Right cardiac atrium (tissue), 5 donors: ENCODE measurements at regions not wholly inside any gene's neighbourhood (a gene's known extent, or its start where the extent isn't known, plus 50 kb on each side); places are given as distances from the start of the nearest gene placed in this dataset.

Source experiments
- ATAC-seq, 2 donors: fragments of 200-7000 bp; cut with Tn5 transposase; one replicate each; pipeline versions ENCODE4 v1.8.0 to v1.9.1; 2020; ENCODE audit warnings: moderate library complexity in 2 of 2, mild to moderate bottlenecking in 1 of 2
- DNase-seq, 3 donors: peaks; one replicate each; pipeline ENCODE4 v3.0.0-alpha.2; 2020
- H3K27ac ChIP-seq: one replicate; pipeline ENCODE4 v1.5.1; 2013; ENCODE audit warnings: mild to moderate bottlenecking, low read length, control low read depth, moderate library complexity
- H3K27me3 ChIP-seq: one replicate; pipeline ENCODE4 v1.6.1; 2013; ENCODE audit not compliant: control insufficient read depth, insufficient read depth
- H3K4me1 ChIP-seq: one replicate; pipeline ENCODE4 v1.6.1; 2013; ENCODE audit warnings: low read length; ENCODE audit not compliant: control insufficient read depth, insufficient read depth
- H3K4me3 ChIP-seq: one replicate; pipeline ENCODE4 v1.5.1; 2013; ENCODE audit warnings: low read length, control low read depth
- H3K9me3 ChIP-seq: one replicate; pipeline ENCODE4 v1.6.1; 2013; ENCODE audit warnings: low read length; ENCODE audit not compliant: control insufficient read depth
- WGBS: extraction: QIAGEN DNeasy Blood & Tissue Kit; methylation state at CpG from one replicate; pipeline ENCODE4 v1.1.7; 2013; 5-methylcytosine and 5-hydroxymethylcytosine counted together
- intact Hi-C, 4 donors: fragments of 100-400 bp; cut with DNase I; formaldehyde crosslinking; loops; one replicate each; pipeline versions ENCODE4 v1.11.0 to v1.14.0; 2022 to 2023
- donor health status: healthy with polysubstance abuse.
- donor health status: DM: no; HTN: yes; CAD: no.
- donor health status: DM: no; HTN: no; CAD: no.
- donor health status: DM: no; HTN: yes; CAD: no; lungs with severe emphysema.
- donor health status: DM: yes; HTN: yes; CAD: no.

DNA sequence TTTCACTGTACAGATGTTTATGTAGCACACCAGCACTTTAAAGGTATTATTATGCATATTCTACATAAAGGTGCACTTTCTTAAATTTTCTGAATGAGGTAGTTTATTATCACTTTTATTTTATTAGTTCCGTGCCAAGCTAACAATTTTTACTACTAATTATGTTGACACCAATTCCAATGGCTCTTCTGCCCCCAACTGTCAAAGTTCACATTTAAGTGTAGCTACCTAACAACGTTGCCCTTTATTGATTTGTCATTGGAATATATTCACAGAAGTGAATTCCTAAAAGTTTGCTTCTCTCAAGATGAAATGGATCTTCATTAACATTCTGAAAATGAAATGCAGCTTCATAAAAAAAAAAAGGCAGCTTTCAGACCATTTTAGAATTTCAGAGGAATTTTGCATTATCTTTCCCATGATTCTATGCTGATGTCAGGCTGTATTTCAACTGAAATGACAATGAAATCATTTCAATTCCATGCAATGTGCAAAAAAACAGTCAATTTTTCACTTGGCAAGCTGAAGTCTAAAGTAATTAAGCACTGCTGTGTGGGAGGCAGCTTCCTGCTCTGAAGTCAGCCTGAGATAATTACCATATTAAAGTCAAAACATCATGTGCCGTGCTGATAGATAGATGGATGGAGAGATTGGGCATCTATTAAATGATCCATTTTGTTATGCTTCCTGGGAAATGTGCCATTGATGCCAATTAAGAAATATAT is 229.2 kb downstream of the TTLL7 start:
- no peak for DNase-seq
- intact Hi-C loops, result no loop called here
- no peaks in the 10 kb centered on the region for H3K4me1 ChIP-seq
- ATAC-seq, result no peak
- H3K27ac ChIP-seq, result no peak overlapping the region
- 46% methylated on average over 3 of the region's 3 CpGs for WGBS
- no peak overlapping the region for H3K4me3 ChIP-seq
- no peaks in the 10 kb centered on the region for H3K27me3 ChIP-seq
- H3K9me3 ChIP-seq, result no peaks in the 10 kb centered on the region

GRCh38 chr1:83769072-83769471 is 229.9 kb downstream of the TTLL7 start:
- ATAC-seq (no peak), DNase-seq (no peak)
- no peaks in the 10 kb centered on the region for H3K4me1 ChIP-seq
- H3K4me3 ChIP-seq, result no peak overlapping the region
- no peaks in the 10 kb centered on the region for H3K27me3 ChIP-seq
- WGBS, result 74% methylated on average over 3 of the region's 3 CpGs
- intact Hi-C loops, result no loop called here
- H3K9me3 ChIP-seq, result no peaks in the 10 kb centered on the region
- H3K27ac ChIP-seq, result no peak overlapping the region

DNA sequence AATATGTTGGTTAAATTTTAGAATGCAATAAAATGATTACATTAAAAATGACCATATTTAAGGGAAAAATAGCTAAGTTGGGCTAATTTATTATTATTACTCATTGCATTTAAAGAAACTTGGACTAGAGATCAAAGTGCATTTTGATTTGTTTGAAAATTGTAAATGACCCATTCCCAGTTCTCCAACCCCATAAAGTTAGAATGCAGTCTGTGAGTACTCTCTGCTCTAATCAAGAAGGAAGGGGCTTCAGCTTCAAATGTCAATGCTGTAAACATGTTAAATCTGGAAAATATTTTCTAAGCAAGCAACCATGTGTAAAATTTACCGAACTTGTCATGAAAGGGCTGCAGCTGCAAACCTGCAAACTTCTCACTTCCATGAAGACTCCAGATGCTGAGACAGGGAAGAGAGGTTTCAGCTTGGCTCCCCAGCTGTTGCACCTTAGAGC is 232.7 kb downstream of the TTLL7 start:
- intact Hi-C loops, result no loop called here
- no peaks in the 10 kb centered on the region for H3K4me1 ChIP-seq
- WGBS, result 77% methylated on average over 1 of the region's 1 CpG
- DNase-seq (no peak), ATAC-seq (no peak)
- H3K9me3 ChIP-seq, result no peaks in the 10 kb centered on the region
- no peaks in the 10 kb centered on the region for H3K27me3 ChIP-seq
- no peak overlapping the region for H3K4me3 ChIP-seq
- no peak overlapping the region for H3K27ac ChIP-seq

DNA sequence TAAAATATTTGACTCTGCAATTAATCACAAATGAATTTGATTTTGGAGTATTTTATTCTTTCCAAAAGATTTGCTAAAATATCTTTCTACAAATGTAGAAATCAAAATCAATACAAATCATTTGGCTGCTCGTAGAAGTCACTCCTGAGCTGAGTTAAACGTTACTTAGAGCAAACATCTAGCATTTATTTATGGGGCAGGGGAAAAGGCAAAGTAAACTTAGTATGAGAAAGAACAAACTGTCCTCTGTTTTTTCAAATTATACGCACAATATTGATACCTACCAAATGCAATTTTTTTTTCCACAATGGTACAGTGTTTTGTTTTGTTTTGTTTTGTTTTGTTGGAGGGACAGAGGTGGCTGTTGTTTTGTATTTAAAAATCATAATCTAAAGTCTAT is 233.8 kb downstream of the TTLL7 start:
- intact Hi-C loops, result no loop called here
- no peaks in the 10 kb centered on the region for H3K27me3 ChIP-seq
- ATAC-seq, result no peak

GRCh38 chr1:83764209-83764608 is 234.7 kb downstream of the TTLL7 start:
- Histone ChIP-seq H3K27ac (no peak overlapping the region), H3K4me1 (no peaks in the 10 kb centered on the region), H3K9me3 (no peaks in the 10 kb centered on the region), H3K27me3 (no peaks in the 10 kb centered on the region), H3K4me3 (no peak overlapping the region)
- intact Hi-C loops, result no loop called here
- ATAC-seq, result no peak
- DNase-seq, result no peak
- WGBS, result 86% methylated on average over 2 of the region's 2 CpGs

More for the DNA sequence above, 233.8 kb downstream of the TTLL7 start:
- H3K4me1 ChIP-seq, result no peaks in the 10 kb centered on the region
- no peak for DNase-seq
- H3K4me3 ChIP-seq, result no peak overlapping the region
- H3K9me3 ChIP-seq, result no peaks in the 10 kb centered on the region
- WGBS, result 93% methylated on average over 3 of the region's 3 CpGs
- H3K27ac ChIP-seq, result no peak overlapping the region

DNA sequence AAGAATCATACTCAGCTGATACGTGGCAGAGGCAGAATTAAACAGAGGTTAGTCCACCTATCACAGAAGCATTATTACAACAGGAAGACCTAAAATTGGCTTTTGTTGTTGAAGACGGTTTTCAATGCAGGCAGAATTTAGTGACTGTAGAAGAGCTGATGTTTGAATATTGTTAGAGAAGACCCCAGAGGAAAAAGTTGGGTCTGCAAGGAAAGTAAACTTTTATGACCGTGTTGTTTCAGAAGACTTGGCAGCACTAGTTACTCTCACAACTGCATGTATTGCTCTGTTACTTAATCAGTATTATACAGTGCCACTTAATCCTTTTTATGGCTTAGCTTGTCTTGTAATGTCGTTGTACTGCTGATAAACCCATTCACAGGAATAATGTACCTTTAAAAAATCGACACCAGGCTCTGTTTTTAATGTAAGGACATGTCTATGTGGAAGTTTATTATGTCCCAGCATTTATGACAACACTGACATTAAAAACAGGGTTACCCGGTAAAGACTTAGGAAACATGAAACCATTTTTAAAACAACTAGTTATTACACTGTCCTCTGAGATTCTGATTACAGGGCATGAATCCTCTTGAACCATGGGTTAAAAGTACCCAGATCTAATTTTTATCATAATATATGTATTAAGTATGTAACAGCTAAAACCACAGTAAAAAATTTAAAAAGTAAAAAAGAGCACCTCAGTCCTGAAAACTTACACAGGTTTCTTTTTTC is 235.4 kb downstream of the TTLL7 start:
- DNase-seq (no peak), ATAC-seq (no peak)
- Histone ChIP-seq H3K4me3 (no peak overlapping the region), H3K27ac (no peak overlapping the region), H3K4me1 (no peaks in the 10 kb centered on the region), H3K9me3 (no peaks in the 10 kb centered on the region), H3K27me3 (no peaks in the 10 kb centered on the region)
- 44% methylated on average over 6 of the region's 6 CpGs for WGBS
- intact Hi-C loops, result no loop called here

- H3K27me3 ChIP-seq, result no peaks in the 10 kb centered on the region
- intact Hi-C loops, result no loop called here
- no peak overlapping the region for H3K27ac ChIP-seq
- H3K9me3 ChIP-seq, result no peaks in the 10 kb centered on the region
- DNase-seq (no peak), ATAC-seq (no peak)
- no peaks in the 10 kb centered on the region for H3K4me1 ChIP-seq
- 83% methylated on average over 5 of the region's 5 CpGs for WGBS
- H3K4me3 ChIP-seq, result no peak overlapping the region
Observed at GRCh38 chr1:83762416-83762815, 236.5 kb downstream of the TTLL7 start.

DNA sequence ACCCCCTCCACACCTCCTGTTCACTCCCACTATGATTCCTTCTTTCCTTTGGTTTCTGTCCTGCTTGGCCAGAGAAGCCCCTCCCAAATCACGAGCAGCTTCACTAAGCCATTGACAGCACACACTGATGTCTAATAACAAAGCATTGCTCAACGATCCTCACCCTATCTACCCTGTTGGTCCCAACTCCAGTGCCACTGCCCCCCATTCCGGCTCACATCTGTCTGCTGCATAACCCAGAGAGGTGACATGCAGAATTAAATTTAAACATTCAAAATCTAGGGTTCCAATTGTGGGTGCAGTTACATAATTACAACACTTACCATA is 236.9 kb downstream of the TTLL7 start:
- 59% methylated on average over 3 of the region's 3 CpGs for WGBS
- ATAC-seq (no peak), DNase-seq (no peak)
- Histone ChIP-seq H3K27me3 (no peaks in the 10 kb centered on the region), H3K4me1 (no peaks in the 10 kb centered on the region), H3K27ac (no peak overlapping the region), H3K9me3 (no peaks in the 10 kb centered on the region), H3K4me3 (no peak overlapping the region)
- intact Hi-C loops, result no loop called here

DNA sequence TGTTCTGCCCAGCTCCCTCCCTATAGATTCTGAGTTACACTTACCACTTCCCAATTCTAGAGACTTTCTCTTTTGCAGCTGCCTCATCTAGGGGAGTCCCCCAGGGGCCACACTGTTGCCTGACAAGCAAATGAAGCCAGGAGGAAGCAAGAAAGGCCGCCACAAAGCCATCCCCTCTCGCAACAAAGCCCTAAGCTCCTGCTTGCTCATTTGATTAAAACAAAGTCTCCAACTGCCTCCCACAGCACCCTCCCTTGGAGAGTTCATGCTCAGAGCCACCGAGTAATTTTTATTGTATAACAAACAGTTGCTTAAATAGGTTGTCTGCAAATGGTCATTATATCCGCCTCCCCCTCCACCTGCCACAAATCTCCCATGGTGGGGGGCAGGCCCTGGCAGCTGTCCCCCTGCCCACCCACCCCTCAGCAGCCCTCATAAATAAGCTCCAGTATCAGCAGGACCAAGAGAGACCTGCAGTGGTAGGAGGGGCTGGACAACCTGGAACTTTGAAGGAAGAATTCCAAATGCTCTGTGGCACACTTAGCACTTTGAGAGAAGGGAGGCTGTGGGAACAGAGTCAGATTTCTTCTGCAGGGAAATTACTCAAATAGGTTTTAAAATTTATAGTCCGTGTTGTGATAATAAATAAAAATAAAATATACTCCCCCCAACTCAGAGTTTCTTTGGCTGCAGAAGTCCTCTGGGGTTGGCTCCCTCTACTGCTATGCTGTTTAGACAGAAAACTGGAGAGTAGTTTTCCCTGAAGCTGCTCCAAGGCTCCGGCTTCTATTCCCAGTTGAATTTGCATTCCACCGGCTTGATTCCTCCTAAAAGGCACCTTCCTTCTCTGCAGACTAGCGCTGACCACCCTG is 237.5 kb downstream of the TTLL7 start:
- 57% methylated on average over 8 of the region's 8 CpGs for WGBS
- Histone ChIP-seq H3K4me1 (no peaks in the 10 kb centered on the region), H3K27me3 (no peaks in the 10 kb centered on the region), H3K27ac (no peak overlapping the region), H3K4me3 (no peak overlapping the region), H3K9me3 (no peaks in the 10 kb centered on the region)
- DNase-seq (no peak), ATAC-seq (no peak)
- intact Hi-C loops, result no loop called here

DNA sequence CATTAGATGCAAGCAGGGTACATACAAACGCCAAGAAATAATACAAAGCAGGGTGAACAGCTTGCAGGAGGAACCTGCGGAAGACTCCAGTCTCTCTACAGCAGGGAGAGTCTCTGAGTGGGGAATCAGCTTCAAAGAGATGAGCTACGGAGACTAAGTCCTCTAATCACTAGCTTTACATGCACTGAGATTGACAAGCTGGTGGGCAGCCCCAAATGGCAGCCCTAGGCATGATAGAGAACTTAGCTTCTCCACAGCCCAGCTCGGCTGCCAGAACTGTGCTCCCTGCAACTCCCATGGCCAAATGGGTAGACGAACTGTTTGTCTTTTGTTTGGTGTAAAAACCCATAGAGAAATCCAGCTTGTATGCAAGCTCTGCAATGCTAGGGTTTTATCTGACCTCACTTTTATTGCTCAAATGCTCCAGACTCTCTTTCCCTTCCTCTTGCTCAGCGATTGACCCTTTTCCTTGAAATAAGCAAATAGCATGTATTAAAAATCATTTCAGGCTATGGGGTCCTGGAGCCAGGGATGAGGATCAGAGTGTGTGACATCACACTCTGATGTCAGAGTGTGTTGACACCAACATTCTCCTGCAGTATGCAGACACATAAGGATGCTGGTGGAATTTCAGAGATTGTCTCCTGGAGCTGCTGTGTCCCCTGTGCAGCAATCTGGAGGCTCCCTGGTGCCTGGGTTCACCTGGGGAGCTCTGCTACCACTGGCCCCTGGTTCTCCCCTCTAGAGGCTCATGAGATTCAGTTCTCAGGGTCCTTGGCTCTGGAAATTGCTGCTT is 238.5 kb downstream of the TTLL7 start:
- intact Hi-C loops, result no loop called here
- WGBS, result 67% methylated on average over 6 of the region's 6 CpGs
- DNase-seq, result no peak

More for the DNA sequence above, 238.5 kb downstream of the TTLL7 start:
- Histone ChIP-seq H3K27me3 (no peaks in the 10 kb centered on the region), H3K9me3 (no peaks in the 10 kb centered on the region), H3K27ac (no peak overlapping the region), H3K4me3 (no peak overlapping the region), H3K4me1 (no peaks in the 10 kb centered on the region)
- no peak for ATAC-seq
